Endothelial cell of umbilical vein (primary cell): ENCODE measurements at regions not wholly inside any gene's neighbourhood (a gene's known extent, or its start where the extent isn't known, plus 50 kb on each side); places are given as distances from the start of the nearest gene placed in this dataset.

Experiments
- BruUV-seq: library from RNA; stranded (reverse); fragments of 400-500 nt; replicated peaks from 2 replicates; lab custom pipeline; 2021; lab: Mats Ljungman, UMichigan
- CTCF ChIA-PET: fragments of 300-600, 350-600 bp; sonication (Branson Sonifier 250); formaldehyde crosslinking; loops from one replicate; lab custom pipeline; 2021; ENCODE audit warnings: antibody characterized with exemption, inconsistent platforms; lab: Charles Lee
- POLR2A ChIA-PET: fragments of 300-600, 350-600 bp; sonication (Branson Sonifier 250); formaldehyde crosslinking; loops from one replicate; lab custom pipeline; 2021; ENCODE audit warnings: antibody characterized with exemption, inconsistent platforms; lab: Charles Lee
- DNase-seq: peaks from one replicate; pipeline ENCODE4 v3.0.0-alpha.2; 2011; ENCODE audit warnings: low read depth, low spot score
- FAIRE-seq: peaks from 2 replicates; lab custom pipeline; 2011; peaks lifted over from hg19 to GRCh38; lab: Jason Lieb, UNC
- H2AFZ ChIP-seq: 2 replicates; pipeline ENCODE4 v1.6.0; 2012; ENCODE audit warnings: low read depth, low read length, control low read depth, inconsistent platforms
- H3K27ac ChIP-seq: 2 replicates; pipeline ENCODE4 v1.5.1; 2011; ENCODE audit warnings: low read depth, mild to moderate bottlenecking, control low read depth, low read length, moderate library complexity; ENCODE audit not compliant: insufficient read depth
- H3K27me3 ChIP-seq, 2 experiments: 2 replicates each; pipeline versions ENCODE4 v1.6.0 to v1.6.1; 2011; ENCODE audit warnings: low read length in 2 of 2, mixed read lengths in 1 of 2; ENCODE audit not compliant: control insufficient read depth in 2 of 2, insufficient read depth in 2 of 2
- H3K36me3 ChIP-seq, 2 experiments: 2 replicates in 1 of 2; 3 replicates in 1 of 2; pipeline ENCODE4 v1.5.1; 2011; ENCODE audit warnings: low read length in 2 of 2, mild to moderate bottlenecking in 1 of 2, moderate library complexity in 1 of 2; ENCODE audit not compliant: control insufficient read depth in 2 of 2, insufficient read depth in 2 of 2; ENCODE audit errors: extremely low read depth in 1 of 2
- H3K4me1 ChIP-seq: 3 replicates; pipeline ENCODE4 v1.5.1; 2011; ENCODE audit warnings: mild to moderate bottlenecking, low read length; ENCODE audit not compliant: control insufficient read depth, insufficient read depth; ENCODE audit errors: extremely low read depth
- H3K4me2 ChIP-seq: 2 replicates; pipeline ENCODE4 v1.6.1; 2011; ENCODE audit warnings: low read length, control low read depth, mixed read lengths; ENCODE audit not compliant: insufficient read depth
- H3K4me3 ChIP-seq, 3 experiments: fragments of 200-600 bp in 1 of 3; sonication (generic), shearing (Covaris generic) in 1 of 3; replicated peaks in 1 of 3; 2 replicates each; pipeline ENCODE4 v1.5.1; 2011 to 2016; ENCODE audit warnings: control low read depth in 3 of 3, low read length in 3 of 3, mild to moderate bottlenecking in 2 of 3, inconsistent platforms in 1 of 3, low read depth in 1 of 3, moderate library complexity in 1 of 3; ENCODE audit not compliant: insufficient read depth in 1 of 3
- H3K79me2 ChIP-seq: 2 replicates; pipeline ENCODE4 v1.6.0; 2012; ENCODE audit warnings: low read length, inconsistent platforms; ENCODE audit not compliant: control insufficient read depth, insufficient read depth
- H3K9ac ChIP-seq: replicated peaks from 2 replicates; pipeline ENCODE3; 2011; ENCODE audit warnings: low read length, control low read depth; ENCODE audit not compliant: insufficient read depth; ENCODE audit errors: extremely low read depth
- H3K9me1 ChIP-seq: replicated peaks from 3 replicates; pipeline ENCODE4 v1.6.0; 2011; ENCODE audit warnings: mild to moderate bottlenecking, low read length; ENCODE audit not compliant: control insufficient read depth, insufficient read depth; ENCODE audit errors: extremely low read depth
- H3K9me3 ChIP-seq: replicated peaks from 2 replicates; pipeline ENCODE4 v1.5.1; 2012; ENCODE audit warnings: low read length, inconsistent platforms; ENCODE audit not compliant: control insufficient read depth, insufficient read depth
- H4K20me1 ChIP-seq: replicated peaks from 2 replicates; pipeline ENCODE3; 2011; ENCODE audit warnings: mild to moderate bottlenecking, low read length; ENCODE audit not compliant: control insufficient read depth, insufficient read depth; ENCODE audit errors: extremely low read depth
- CTCF ChIP-seq, 2 donors: IDR thresholded peaks; 1 replicate in 1 of 2; 2 replicates in 1 of 2; pipeline ENCODE4 v1.5.1; 2011; ENCODE audit warnings: low read length in 2 of 2, mild to moderate bottlenecking in 2 of 2, moderate library complexity in 2 of 2, control low read depth in 1 of 2, inconsistent platforms in 1 of 2, low read depth in 1 of 2; ENCODE audit not compliant: insufficient read depth in 1 of 2; ENCODE audit errors: extremely low read depth in 1 of 2
- EZH2 ChIP-seq: IDR thresholded peaks from 2 replicates; pipeline ENCODE4 v1.6.1; 2012; ENCODE audit warnings: borderline replicate concordance, low read depth, mild to moderate bottlenecking, moderate library complexity, low read length, inconsistent platforms; ENCODE audit not compliant: severe bottlenecking
- FOS ChIP-seq: IDR thresholded peaks from 2 replicates; pipeline ENCODE4 v1.6.1; 2011; ENCODE audit warnings: mild to moderate bottlenecking, low read length, moderate library complexity, borderline replicate concordance; ENCODE audit not compliant: insufficient read depth
- GATA2 ChIP-seq: IDR thresholded peaks from 2 replicates; pipeline ENCODE4 v1.7.0; 2011; ENCODE audit warnings: low read depth, mild to moderate bottlenecking, moderate library complexity, mixed read lengths, low read length; ENCODE audit not compliant: insufficient read length, insufficient read depth
- JUN ChIP-seq: IDR thresholded peaks from 2 replicates; pipeline ENCODE4 v1.6.1; 2011; ENCODE audit warnings: borderline replicate concordance, low read depth; ENCODE audit not compliant: insufficient read length, insufficient read depth
- MYC ChIP-seq: IDR thresholded peaks from one replicate; pipeline ENCODE4 v1.6.1; 2011; ENCODE audit warnings: mild to moderate bottlenecking, low read depth, low read length
- POLR2A ChIP-seq: IDR thresholded peaks from 2 replicates; pipeline ENCODE4 v1.6.1; 2012; ENCODE audit warnings: low read depth, mild to moderate bottlenecking, control low read depth, low read length
- POLR2AphosphoS5 ChIP-seq: IDR thresholded peaks from 2 replicates; pipeline ENCODE4 v1.6.1; 2012; ENCODE audit warnings: low read depth, mild to moderate bottlenecking, control low read depth, low read length, moderate library complexity; ENCODE audit not compliant: insufficient read depth
- dilution Hi-C: fragments of 300-500 bp; cut with MboI; formaldehyde crosslinking; loops from one replicate; pipeline ENCODE4 v1.15.0; 2019; ENCODE audit warnings: low sequenced_read_pairs; ENCODE audit not compliant: extremely low pct_ligation_motif_present
- intact Hi-C: fragments of 100-400 bp; cut with micrococcal nuclease; formaldehyde crosslinking; loops from one replicate; pipeline ENCODE4 v1.10.0; 2022
- TF ChIP-seq, protein P1 (sequence below): IDR thresholded peaks from 2 replicates; pipeline ENCODE4 v1.6.1; 2011; ENCODE audit not compliant: insufficient read depth, insufficient read length

- dilution Hi-C loops (no loop called here), intact Hi-C loops (no loop called here)
- no peak overlapping the region for H3K9ac ChIP-seq
- H4K20me1 ChIP-seq: no peaks in the 10 kb centered on the region
- no TSS peak for BruUV-seq
- TF ChIP-seq POLR2AphosphoS5 (no peak), MYC (no peak), GATA2 (no peak), JUN (no peak), POLR2A (no peak), FOS (no peak), EZH2 (no peak), CTCF (IDR thresholded peaks at IDR 0.05; ENCODE audit: extremely low read depth in 1 of 2, insufficient read depth in 1 of 2, low read depth in 1 of 2, low read length in 2 of 2) (no peak)
- TF ChIP-seq, protein P1, sequence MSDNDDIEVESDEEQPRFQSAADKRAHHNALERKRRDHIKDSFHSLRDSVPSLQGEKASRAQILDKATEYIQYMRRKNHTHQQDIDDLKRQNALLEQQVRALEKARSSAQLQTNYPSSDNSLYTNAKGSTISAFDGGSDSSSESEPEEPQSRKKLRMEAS: no peak
- ChIA-PET POLR2A (no interaction called here), CTCF (no interaction called here)
- no peaks in the 10 kb centered on the region for H3K27me3 ChIP-seq
- no peak for FAIRE-seq
- no peaks in the 10 kb centered on the region for H3K79me2 ChIP-seq
- no peaks in the 10 kb centered on the region for H3K4me1 ChIP-seq
- no peaks in the 10 kb centered on the region for H3K36me3 ChIP-seq
- DNase-seq: no peak
- no peak overlapping the region for H3K4me3 ChIP-seq
- H3K9me3 ChIP-seq: peaks cover 6% of the 10 kb centered on the region
- no peak overlapping the region for H2AFZ ChIP-seq
- no peak overlapping the region for H3K27ac ChIP-seq
- no peaks in the 10 kb centered on the region for H3K9me1 ChIP-seq
- H3K4me2 ChIP-seq: no peak overlapping the region
Observed at GRCh38 chr1:2961661-2962060, 59.6 kb upstream of the ACTRT2 start.
